HepG2 (cell line): ENCODE measurements at regions not wholly inside any gene's neighbourhood (a gene's known extent, or its start where the extent isn't known, plus 50 kb on each side); places are given as distances from the start of the nearest gene placed in this dataset.

Experiments
- ATAC-seq: fragments of 200-7000 bp; cut with Tn5 transposase; 3 replicates; pipeline ENCODE4 v1.9.1; 2020; ENCODE audit warnings: mild to moderate bottlenecking, moderate library complexity
- BruUV-seq: library from RNA; stranded (reverse); fragments of 400-500 nt; replicated peaks from 2 replicates; lab custom pipeline; 2021; lab: Mats Ljungman, UMichigan
- CTCF ChIA-PET: fragments of 300-600 bp; formaldehyde crosslinking; extraction: SDS; loops from one replicate; lab custom pipeline; 2021; ENCODE audit warnings: low total read pairs, inconsistent platforms, low intra/inter-chr PET ratio; lab: Yijun Ruan, JAX
- POLR2A ChIA-PET: fragments of 350-600 bp; sonication (Branson Sonifier 250); formaldehyde crosslinking; loops from one replicate; lab custom pipeline; 2020; ENCODE audit warnings: antibody characterized with exemption, inconsistent platforms; lab: Yijun Ruan, JAX
- DNase-seq: peaks from one replicate; pipeline ENCODE4 v3.0.0-alpha.2; 2015; ENCODE audit warnings: low spot score
- FAIRE-seq: peaks from 3 replicates; lab custom pipeline; 2011; peaks lifted over from hg19 to GRCh38; lab: Jason Lieb, UNC
- H2AFZ ChIP-seq: one replicate; pipeline ENCODE4 v1.6.1; 2011; ENCODE audit warnings: low read length, inconsistent platforms
- H3K27ac ChIP-seq: fragments of 300-600 bp; 3 replicates; pipeline ENCODE4 v1.8.0; 2011; ENCODE audit warnings: mixed run types, mild to moderate bottlenecking, mixed read lengths, low read length, inconsistent platforms; ENCODE audit not compliant: insufficient read depth; ENCODE audit errors: extremely low read length
- H3K27me3 ChIP-seq, 2 experiments: fragments of 200-600 bp in 1 of 2; 2 replicates in 1 of 2; 3 replicates in 1 of 2; pipeline versions ENCODE4 v1.6.0 to v1.8.0; 2011; ENCODE audit warnings: low read length in 2 of 2, mild to moderate bottlenecking in 2 of 2, moderate library complexity in 2 of 2, inconsistent platforms in 1 of 2; ENCODE audit not compliant: insufficient read depth in 2 of 2, control insufficient read depth in 1 of 2
- H3K36me3 ChIP-seq, 2 experiments: fragments of 200-600 bp in 1 of 2; replicated peaks in 1 of 2; 2 replicates in 1 of 2; 3 replicates in 1 of 2; pipeline versions ENCODE4 v1.5.1 to v1.8.0; 2011; ENCODE audit warnings: low read length in 2 of 2, inconsistent platforms in 1 of 2; ENCODE audit not compliant: insufficient read depth in 2 of 2, control insufficient read depth in 1 of 2
- H3K4me1 ChIP-seq: 2 replicates; pipeline ENCODE4 v1.5.1; 2012; ENCODE audit warnings: low read length, inconsistent platforms; ENCODE audit not compliant: insufficient read depth
- H3K4me2 ChIP-seq: 2 replicates; pipeline ENCODE4 v1.6.0; 2011; ENCODE audit warnings: low read depth, low read length, inconsistent platforms
- H3K4me3 ChIP-seq, 3 experiments: fragments of 200-600 bp in 1 of 3; sonication (generic), shearing (Covaris generic) in 1 of 3; replicated peaks in 1 of 3; 2 replicates each; pipeline ENCODE4 v1.5.1; 2011 to 2016; ENCODE audit warnings: low read length in 3 of 3, inconsistent platforms in 2 of 3, low read depth in 2 of 3, mild to moderate bottlenecking in 2 of 3, control low read depth in 1 of 3, mixed read lengths in 1 of 3; ENCODE audit not compliant: insufficient read depth in 1 of 3
- H3K79me2 ChIP-seq: one replicate; pipeline ENCODE4 v1.6.1; 2011; ENCODE audit warnings: low read length, inconsistent platforms; ENCODE audit not compliant: insufficient read depth
- H3K9ac ChIP-seq: 2 replicates; pipeline ENCODE4 v1.6.0; 2011; ENCODE audit warnings: mild to moderate bottlenecking, low read depth, low read length, inconsistent platforms; ENCODE audit not compliant: insufficient read depth
- H3K9me3 ChIP-seq: 2 replicates; pipeline ENCODE4 v1.5.1; 2012; ENCODE audit warnings: mild to moderate bottlenecking, low read length
- H4K20me1 ChIP-seq: 2 replicates; pipeline ENCODE4 v1.6.0; 2011; ENCODE audit warnings: inconsistent platforms, mild to moderate bottlenecking, low read length, moderate library complexity; ENCODE audit not compliant: insufficient read depth
- ATF1 ChIP-seq: IDR thresholded peaks from 2 replicates; pipeline ENCODE4 v1.6.1; 2016; ENCODE audit warnings: mild to moderate bottlenecking, control low read depth
- PRPF4 ChIP-seq: fragments of 200-400 bp; formaldehyde crosslinking; IDR thresholded peaks from 2 replicates; pipeline ENCODE4 v1.6.1; 2016; ENCODE audit warnings: low read length, low read depth; ENCODE audit not compliant: poor library complexity, severe bottlenecking
- ZNF207 ChIP-seq: fragments of 450-650 bp; IDR thresholded peaks from 2 replicates; pipeline ENCODE4 v1.6.1; 2016; ENCODE audit warnings: antibody characterized with exemption, borderline replicate concordance
- WGBS: methylation state at CpG from one replicate; pipeline ENCODE4 v1.1.6; 2017; ENCODE audit warnings: low lambda C conversion rate; 5-methylcytosine and 5-hydroxymethylcytosine counted together
- in situ Hi-C: cut with HindIII; loops from 2 replicates; pipeline ENCODE4 v1.10.0; 2017; ENCODE audit warnings: low pct_unique_long_range_greater_than_20kb; ENCODE audit not compliant: extremely low pct_ligation_motif_present
- intact Hi-C: fragments of 100-400 bp; cut with micrococcal nuclease; formaldehyde crosslinking; loops from one replicate; pipeline ENCODE4 v1.10.0; 2022; ENCODE audit not compliant: unreplicated experiment
- TF ChIP-seq, protein P1 (sequence below): sonication (generic); formaldehyde crosslinking; IDR thresholded peaks from 2 replicates; pipeline ENCODE4 v1.5.0; 2020; ENCODE audit warnings: mild to moderate bottlenecking, missing genetic modification reagents
- TF ChIP-seq, protein P2 (sequence below): sonication (generic); formaldehyde crosslinking; conservative IDR thresholded peaks from 2 replicates; pipeline ENCODE4 v1.4.0; 2020; ENCODE audit warnings: missing genetic modification reagents

- TF ChIP-seq ZNF207, result no peak
Measured at GRCh38 chrX:25941087-25941486, 197.1 kb upstream of the MAGEB18 start (continued).

- H3K27ac ChIP-seq, result no peak overlapping the region
- no peak for TF ChIP-seq ATF1 (CRISPR knock-in tag)
- TF ChIP-seq, protein P1, sequence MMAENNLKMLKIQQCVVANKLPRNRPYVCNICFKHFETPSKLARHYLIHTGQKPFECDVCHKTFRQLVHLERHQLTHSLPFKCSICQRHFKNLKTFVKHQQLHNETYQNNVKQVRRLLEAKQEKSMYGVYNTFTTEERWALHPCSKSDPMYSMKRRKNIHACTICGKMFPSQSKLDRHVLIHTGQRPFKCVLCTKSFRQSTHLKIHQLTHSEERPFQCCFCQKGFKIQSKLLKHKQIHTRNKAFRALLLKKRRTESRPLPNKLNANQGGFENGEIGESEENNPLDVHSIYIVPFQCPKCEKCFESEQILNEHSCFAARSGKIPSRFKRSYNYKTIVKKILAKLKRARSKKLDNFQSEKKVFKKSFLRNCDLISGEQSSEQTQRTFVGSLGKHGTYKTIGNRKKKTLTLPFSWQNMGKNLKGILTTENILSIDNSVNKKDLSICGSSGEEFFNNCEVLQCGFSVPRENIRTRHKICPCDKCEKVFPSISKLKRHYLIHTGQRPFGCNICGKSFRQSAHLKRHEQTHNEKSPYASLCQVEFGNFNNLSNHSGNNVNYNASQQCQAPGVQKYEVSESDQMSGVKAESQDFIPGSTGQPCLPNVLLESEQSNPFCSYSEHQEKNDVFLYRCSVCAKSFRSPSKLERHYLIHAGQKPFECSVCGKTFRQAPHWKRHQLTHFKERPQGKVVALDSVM (CRISPR knock-in tag), result no peak
- TF ChIP-seq PRPF4, result no peak
- TF ChIP-seq, protein P2, sequence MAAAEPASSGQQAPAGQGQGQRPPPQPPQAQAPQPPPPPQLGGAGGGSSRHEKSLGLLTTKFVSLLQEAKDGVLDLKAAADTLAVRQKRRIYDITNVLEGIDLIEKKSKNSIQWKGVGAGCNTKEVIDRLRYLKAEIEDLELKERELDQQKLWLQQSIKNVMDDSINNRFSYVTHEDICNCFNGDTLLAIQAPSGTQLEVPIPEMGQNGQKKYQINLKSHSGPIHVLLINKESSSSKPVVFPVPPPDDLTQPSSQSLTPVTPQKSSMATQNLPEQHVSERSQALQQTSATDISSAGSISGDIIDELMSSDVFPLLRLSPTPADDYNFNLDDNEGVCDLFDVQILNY (CRISPR knock-in tag), result no peak
- FAIRE-seq, result no peak
- in situ Hi-C loops, result no loop called here
- ATAC-seq, result no peak
- intact Hi-C loops, result no loop called here
- no peaks in the 10 kb centered on the region for H3K4me1 ChIP-seq
- no peak overlapping the region for H3K4me2 ChIP-seq
- no peaks in the 10 kb centered on the region for H3K9me3 ChIP-seq
- H3K4me3 ChIP-seq, result no peak overlapping the region
- ChIA-PET CTCF (no interaction called here), POLR2A (no interaction called here)
- BruUV-seq, result no TSS peak
- no peaks in the 10 kb centered on the region for H3K27me3 ChIP-seq
- H4K20me1 ChIP-seq, result no peaks in the 10 kb centered on the region
- no peak for DNase-seq
- no peak overlapping the region for H3K9ac ChIP-seq
- 0% methylated on average over 3 of the region's 4 CpGs for WGBS
- H2AFZ ChIP-seq, result no peak overlapping the region
- no peaks in the 10 kb centered on the region for H3K36me3 ChIP-seq
- no peaks in the 10 kb centered on the region for H3K79me2 ChIP-seq
Measured at GRCh38 chrX:25941559-25942250, 196.4 kb upstream of the MAGEB18 start.
